ENCODE measurements at regions not wholly inside any gene's neighbourhood (a gene's known extent, or its start where the extent isn't known, plus 50 kb on each side); places are given as distances from the start of the nearest gene placed in this dataset.
"Not testable (repeated sequence)": the region's sequence is repeated elsewhere in the genome, so short reads cannot be mapped to it uniquely, and the experiment has no call there.

- DNase-seq: no peak
Measured at GRCh38 chr3:65170390-65171042, 482.7 kb upstream of the ADAMTS9 start.

DNA sequence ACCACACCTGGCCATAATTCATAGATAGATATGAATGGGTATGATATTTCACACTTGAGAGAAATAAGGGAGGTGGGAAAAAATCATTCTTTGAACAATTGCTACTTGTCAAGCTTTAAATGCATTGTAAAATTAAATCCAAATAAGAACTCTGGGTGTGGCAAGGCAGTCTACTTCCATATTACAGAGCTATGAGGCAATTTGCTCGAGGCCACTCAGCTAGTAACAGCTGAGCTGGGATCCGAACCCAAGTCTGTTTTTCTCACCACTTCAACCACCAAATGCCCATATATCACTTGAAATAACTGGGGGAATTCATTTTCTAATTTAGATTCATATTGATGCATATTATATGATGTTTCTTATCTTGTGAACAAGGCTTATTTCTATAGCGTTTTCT lies 482.2 kb upstream of the ADAMTS9 start:
- DNase-seq: no peak

GRCh38 chr3:65168547-65168946 lies 480.7 kb upstream of the ADAMTS9 start:
- no peak for DNase-seq

DNA sequence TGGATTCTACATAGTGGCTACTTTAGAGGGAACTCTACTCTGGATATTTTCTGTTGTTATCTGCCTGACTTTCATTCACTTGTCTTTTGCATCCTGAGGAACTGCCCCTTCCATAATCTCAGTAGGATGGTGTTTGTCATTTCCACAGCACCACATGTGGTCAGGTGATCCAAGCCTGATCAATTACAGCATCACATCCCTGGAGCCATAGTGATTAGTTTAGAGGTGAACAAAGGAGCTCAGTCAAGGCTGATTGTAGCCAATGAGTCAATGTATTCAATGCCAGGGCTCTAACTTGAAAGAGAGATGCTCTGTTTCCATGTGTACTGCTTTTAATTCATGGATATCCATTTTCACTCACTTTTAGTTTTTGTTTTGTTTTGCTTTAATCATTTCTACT lies 478.7 kb upstream of the ADAMTS9 start:
- DNase-seq: no peak

- DNase-seq: no peak
Measured at GRCh38 chr3:65158023-65158422, 470.2 kb upstream of the ADAMTS9 start.

GRCh38 chr3:65153850-65154512 lies 466.2 kb upstream of the ADAMTS9 start:
- DNase-seq: no peak

DNA sequence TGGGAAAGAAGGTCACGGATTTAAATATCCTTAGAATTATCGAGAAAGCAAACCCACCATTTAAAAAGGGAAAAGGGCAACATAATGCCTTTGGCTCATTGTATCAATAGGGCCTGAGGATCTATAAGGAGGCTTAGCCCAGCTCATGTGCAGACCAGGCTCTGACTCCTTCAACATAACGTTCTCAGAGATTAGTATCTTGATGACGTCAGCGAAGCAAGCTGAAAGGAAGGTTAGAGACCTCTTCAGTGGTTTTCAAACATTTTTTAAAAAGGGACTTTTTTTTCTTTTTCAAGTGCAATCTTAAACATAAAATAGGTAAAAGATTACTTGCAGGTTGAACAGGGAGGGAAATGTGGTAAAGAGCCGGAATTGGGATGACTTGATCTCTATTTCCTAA lies 463.9 kb upstream of the ADAMTS9 start:
- no peak for DNase-seq

DNA sequence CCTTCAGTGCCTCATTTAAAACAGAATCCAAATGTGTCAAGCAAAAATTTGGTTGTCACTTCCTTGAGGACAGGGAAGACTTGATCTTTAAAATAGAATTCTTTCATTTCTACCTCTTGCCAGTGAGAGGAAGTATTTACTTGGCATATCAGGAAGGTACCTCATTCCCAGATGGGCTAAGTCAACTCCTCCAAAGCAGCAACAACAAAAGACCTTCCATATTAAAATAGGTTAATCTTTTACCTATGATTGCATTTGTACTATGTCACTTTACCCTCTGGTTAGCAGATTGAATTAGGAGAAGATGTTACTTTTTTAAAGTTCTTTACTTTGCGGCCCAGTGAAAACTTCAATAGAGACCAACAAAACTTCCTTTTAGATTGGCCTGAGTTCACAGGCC lies 462.1 kb upstream of the ADAMTS9 start:
- no peak for DNase-seq

DNA sequence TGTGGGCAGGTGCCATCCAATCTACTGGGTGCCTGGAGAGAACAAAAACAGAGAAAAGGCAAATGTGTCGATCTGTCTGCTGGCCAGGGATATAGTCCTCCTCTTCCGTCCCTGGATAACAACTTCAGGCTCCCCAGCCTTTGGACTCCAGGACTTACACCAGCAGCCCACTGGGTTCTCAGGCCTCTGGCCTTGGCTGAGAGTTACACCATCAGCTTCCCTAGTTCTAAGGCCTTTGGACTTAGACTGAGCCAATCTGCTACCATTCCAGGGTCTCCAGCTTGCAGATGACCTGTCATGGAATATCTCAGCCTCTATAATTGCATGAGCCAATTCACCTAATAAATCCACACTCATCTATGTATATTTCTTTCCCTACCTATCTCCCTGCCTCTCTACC lies 460.9 kb upstream of the ADAMTS9 start:
- no peak for DNase-seq

- DNase-seq: no peak
Measured at GRCh38 chr3:65146179-65146578, 458.4 kb upstream of the ADAMTS9 start.

GRCh38 chr3:65145680-65146079 lies 457.9 kb upstream of the ADAMTS9 start:
- no peak for DNase-seq

DNA sequence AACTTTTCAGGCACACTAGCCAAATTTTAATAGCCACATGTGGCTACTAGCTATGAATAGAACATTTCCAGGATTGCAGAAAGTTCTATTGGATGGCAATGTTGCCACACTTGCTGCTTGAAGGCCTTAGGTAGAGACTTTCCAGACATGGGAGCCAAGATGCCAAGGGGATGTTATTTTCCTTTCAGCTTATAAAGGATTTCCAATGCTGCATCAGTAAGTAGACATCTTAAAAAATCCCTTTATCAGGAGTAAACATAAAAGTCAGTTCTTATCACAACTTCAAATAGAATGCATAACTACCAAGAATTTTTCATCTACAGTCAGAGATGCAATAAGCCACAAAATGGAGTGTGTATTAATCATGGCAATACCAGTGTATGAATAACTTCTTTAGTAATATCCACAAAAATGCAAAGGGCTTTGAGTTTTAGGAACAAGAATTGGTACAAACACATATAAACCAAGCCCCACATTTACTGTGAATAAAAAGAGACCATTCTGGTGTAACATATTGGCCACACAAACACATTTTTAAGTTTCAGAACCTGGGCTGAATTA lies 457.1 kb upstream of the ADAMTS9 start:
- DNase-seq: no peak

DNA sequence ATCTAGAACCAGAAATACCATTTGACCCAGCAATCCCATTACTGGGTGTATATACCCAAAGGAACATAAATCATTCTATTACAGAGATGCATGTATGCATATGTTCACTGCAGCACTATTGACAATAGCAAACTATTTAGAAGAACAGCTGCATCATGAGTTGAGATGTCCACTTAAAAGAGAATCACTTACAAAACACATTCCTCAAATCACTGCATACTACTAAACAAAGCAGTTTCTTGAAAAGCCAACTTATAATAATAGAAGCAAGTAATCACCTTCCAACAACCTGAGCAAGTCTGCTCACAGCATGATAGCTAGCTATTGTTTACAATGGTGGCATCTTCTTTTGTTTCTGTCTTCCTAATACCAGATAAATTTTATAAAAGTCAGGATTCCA lies 454.7 kb upstream of the ADAMTS9 start:
- no peak for DNase-seq

DNA sequence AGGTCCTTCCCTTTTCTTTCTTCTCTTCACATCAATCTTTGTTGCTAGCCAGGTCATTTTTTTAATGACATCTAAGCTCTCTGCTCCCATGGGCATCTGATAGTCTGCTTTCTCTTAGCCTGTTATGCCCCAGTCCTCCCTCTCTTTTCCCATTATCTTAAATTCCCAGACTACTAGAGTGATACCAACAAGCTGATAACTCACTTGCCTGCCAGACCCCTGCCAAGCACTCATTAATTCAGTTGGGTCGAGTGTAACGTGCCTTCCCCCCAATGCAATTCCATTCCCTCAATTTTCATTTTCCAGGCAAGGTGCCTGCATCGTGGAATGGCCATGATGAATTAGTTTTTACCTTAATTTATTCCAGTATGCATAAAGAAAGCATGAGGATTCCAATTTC lies 450.8 kb upstream of the ADAMTS9 start:
- no peak for DNase-seq

DNA sequence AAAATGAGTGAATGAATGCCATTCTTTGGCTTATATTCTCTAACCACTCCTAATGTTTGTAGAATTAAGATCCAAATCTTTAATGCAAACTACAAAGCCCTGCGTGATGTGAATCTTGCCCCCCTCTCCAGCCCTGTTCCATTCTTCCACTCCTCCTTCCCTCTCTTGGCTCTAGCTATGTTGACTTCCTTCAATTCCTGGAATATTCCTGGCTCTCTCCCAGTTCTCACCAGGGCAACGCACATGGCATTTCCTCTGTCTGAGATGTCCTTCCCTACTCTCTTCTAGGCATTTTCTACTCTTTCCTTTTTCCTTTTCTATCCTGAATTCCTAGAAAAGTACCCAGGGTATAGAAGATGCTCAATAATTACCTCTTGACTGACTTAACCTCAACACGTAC lies 446.0 kb upstream of the ADAMTS9 start:
- not testable (repeated sequence) for DNase-seq

DNA sequence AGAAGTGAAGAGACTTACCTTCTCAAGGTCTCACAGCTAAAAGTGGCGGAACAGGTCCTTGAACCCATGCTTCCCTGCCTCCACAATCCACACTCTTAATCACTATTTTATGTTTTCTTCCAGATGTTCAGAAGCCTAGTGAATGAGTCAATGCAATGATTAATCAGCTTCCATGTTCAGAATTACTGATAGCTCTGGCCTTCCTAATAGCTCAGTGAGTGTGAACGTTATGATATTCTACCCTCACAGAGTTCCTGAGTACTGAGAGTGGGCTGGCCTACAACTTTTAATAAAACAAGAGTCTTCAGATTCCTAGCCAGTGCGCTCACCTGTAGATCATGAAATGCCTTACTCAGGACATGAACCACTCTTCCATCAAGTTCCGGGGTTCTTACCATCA lies 443.0 kb upstream of the ADAMTS9 start:
- no peak for DNase-seq

DNA sequence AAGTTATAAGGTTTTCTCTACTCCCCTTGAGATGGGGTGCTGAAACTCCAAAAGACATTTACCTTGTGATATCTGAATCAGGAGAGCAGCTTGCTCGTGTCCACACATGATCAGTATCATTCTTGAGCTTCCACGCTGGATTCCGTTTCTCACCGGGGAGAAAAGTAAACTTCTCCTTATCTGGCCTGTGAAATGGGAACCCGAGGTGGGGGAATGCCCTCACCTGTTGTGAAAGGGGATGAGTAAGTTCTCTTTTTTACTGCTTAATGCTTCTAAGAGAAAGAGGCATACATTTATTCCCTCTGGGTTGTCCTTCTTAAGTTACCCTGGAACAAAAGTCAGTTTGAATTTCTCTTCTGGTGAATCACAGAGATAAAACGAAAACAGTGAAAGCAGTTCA lies 440.5 kb upstream of the ADAMTS9 start:
- no peak for DNase-seq

GRCh38 chr3:65126527-65127410 lies 439.0 kb upstream of the ADAMTS9 start:
- DNase-seq: no peak

DNA sequence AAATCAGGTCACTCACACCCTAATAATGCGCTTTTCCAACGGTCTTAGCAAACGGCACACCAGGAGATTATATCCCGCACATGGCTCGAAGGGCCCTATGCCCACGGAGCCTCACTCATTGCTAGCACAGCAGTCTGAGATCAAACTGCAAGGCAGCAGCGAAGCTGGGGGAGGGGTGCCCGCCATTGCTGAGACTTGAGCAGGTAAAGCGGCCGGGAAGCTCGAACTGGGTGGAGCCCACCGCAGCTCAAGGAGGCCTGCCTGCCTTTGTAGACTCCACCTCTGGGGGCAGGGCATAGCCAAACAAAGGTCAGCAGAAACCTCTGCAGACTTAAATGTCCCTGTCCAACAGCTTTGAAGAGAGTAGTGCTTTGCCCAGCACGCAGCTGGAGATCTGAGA lies 432.4 kb upstream of the ADAMTS9 start:
- not testable (repeated sequence) for DNase-seq

DNA sequence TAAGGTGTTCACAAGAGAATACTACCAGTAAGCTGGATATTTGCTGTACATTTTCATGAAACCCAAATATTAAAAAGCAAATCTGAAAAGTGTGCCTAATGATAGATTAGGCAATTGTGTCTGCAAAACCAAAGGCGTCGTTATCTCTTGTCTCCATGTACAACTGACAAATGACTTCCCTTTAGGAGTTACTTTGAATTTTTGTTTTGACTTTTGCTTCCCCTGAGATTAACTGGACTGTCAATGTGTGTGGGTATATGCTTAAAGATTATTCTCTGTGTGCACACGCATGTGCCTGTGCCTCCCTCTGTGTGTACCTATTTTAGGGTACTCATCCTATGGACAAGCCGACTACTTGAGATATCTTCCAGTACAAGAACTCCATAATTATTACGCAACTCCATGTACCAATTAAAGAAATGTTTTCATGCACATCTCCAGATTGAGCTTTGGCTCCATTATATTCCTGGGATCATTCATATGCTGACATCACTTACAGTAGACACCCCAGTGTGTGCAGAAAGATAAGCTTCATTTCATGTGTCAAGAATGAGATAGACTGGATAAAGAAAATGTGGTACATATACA lies 431.2 kb upstream of the ADAMTS9 start:
- no peak for DNase-seq

DNA sequence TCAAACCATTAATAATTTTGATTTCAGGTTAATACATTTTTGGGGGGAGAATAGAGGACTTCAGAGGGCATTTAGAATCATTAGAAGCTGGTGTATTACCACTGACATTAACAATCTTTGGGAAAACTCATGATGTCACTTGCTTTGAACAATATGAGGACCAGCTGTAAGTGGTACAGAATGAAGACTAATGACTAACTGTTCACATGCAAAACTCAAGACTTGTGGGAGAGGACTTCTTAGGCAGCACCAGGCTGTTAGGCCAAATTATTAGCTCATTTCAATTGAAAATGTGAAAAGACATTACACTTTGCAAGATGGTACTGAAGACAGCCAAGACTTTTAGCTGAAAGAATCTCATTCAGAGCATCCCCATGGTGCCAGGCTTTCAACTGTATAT lies 426.2 kb upstream of the ADAMTS9 start:
- no peak for DNase-seq

- DNase-seq: no peak
Measured at GRCh38 chr3:65112751-65113300, 425.0 kb upstream of the ADAMTS9 start.

DNA sequence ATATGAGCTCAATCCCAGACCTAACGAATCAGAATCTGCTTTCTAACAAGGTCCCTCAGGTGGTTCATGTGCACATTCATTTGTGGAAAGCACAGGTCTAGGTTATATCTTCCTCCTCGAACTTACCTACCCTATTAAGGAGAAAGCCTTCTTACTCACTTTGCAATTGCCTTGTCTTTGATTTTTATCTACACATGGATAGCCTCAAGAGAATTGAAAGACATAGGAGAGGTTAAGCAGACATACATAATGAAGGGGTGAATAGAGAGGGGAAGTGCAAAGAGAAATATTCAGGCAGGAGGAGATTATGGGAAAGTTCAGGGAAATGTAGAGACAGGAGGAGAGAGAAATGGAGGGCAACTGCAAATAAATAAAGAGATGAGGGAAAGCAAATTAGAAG lies 422.9 kb upstream of the ADAMTS9 start:
- DNase-seq: no peak
